B cell (primary cell): ENCODE measurements at regions not wholly inside any gene's neighbourhood (a gene's known extent, or its start where the extent isn't known, plus 50 kb on each side); places are given as distances from the start of the nearest gene placed in this dataset.

Experiments
- EZH2 ChIP-seq: IDR thresholded peaks from 2 replicates; pipeline ENCODE4 v1.6.1; 2012; ENCODE audit warnings: borderline replicate concordance, low read depth, mild to moderate bottlenecking, moderate library complexity, low read length; ENCODE audit not compliant: insufficient read depth, poor library complexity, severe bottlenecking
- TF ChIP-seq, protein P1 (sequence below): fragments of 200-600 bp; IDR thresholded peaks from one replicate; pipeline ENCODE4 v1.8.0; 2022; ENCODE audit warnings: antibody characterized with exemption, mild to moderate bottlenecking

DNA sequence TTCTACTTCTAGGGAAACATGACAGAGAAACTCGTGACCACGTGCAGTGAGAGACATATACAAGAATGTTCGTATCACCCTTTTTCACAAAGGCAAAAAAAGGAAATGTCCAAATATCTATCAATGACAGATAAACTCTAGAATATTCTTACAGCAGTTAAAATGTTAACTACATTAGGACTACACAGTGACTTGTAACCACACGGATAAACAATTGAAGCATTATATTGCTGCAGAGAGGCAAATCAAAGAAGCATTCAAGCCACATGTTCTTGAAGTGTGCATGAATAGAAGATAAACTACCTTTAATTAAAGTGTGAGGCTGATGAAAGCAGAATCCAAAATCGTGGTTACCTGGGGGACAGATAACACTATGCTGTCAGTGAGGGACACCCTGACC lies 935.3 kb upstream of the KLHL29 start:
- TF ChIP-seq, protein P1, sequence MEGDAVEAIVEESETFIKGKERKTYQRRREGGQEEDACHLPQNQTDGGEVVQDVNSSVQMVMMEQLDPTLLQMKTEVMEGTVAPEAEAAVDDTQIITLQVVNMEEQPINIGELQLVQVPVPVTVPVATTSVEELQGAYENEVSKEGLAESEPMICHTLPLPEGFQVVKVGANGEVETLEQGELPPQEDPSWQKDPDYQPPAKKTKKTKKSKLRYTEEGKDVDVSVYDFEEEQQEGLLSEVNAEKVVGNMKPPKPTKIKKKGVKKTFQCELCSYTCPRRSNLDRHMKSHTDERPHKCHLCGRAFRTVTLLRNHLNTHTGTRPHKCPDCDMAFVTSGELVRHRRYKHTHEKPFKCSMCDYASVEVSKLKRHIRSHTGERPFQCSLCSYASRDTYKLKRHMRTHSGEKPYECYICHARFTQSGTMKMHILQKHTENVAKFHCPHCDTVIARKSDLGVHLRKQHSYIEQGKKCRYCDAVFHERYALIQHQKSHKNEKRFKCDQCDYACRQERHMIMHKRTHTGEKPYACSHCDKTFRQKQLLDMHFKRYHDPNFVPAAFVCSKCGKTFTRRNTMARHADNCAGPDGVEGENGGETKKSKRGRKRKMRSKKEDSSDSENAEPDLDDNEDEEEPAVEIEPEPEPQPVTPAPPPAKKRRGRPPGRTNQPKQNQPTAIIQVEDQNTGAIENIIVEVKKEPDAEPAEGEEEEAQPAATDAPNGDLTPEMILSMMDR: no peak
- TF ChIP-seq EZH2: no peak
